ENCODE measurements at regions not wholly inside any gene's neighbourhood (a gene's known extent, or its start where the extent isn't known, plus 50 kb on each side); places are given as distances from the start of the nearest gene placed in this dataset.

- no peak for DNase-seq (ENCODE audit: extremely low spot score)
- POLR2A ChIA-PET = interaction anchor here (0.7 kb wide), 1 partner anchor 14 kb away, joined by 3 read pairs; no protein-coding TSS in a partner anchor
- CTCF ChIA-PET = interaction anchor here (1.2 kb wide), 1 partner anchor 206 kb away, joined by 3 read pairs; no protein-coding TSS in a partner anchor
- no peak for TF ChIP-seq SUZ12 (IDR thresholded peaks at IDR 0.05)
- no peak for TF ChIP-seq LEF1 (IDR thresholded peaks at IDR 0.05; ENCODE audit: borderline replicate concordance)
- TF ChIP-seq PKNOX1 (IDR thresholded peaks at IDR 0.05) = no peak
- TF ChIP-seq FOXA1 (IDR thresholded peaks at IDR 0.05) = no peak
- TF ChIP-seq CTBP1 (IDR thresholded peaks at IDR 0.05; ENCODE audit: borderline replicate concordance) = no peak
- no peak for TF ChIP-seq SP1 (IDR thresholded peaks at IDR 0.05)
- no peak for TF ChIP-seq FOXK2 (IDR thresholded peaks at IDR 0.05)
- no peak for TF ChIP-seq HDGF (IDR thresholded peaks at IDR 0.05; ENCODE audit: borderline replicate concordance)
- TF ChIP-seq ARNT (IDR thresholded peaks at IDR 0.05) = no peak
Observed at GRCh38 chr2:240232264-240232915, 91.9 kb upstream of the OTOS start.

- POLR2A ChIA-PET = interaction anchor here (0.7 kb wide), 1 partner anchor 15 kb away, joined by 3 read pairs; no protein-coding TSS in a partner anchor
- peak; percentile 87 for DNase-seq (ENCODE audit: extremely low spot score)
- CTCF ChIA-PET = interaction anchor here (1.2 kb wide), 1 partner anchor 205 kb away, joined by 3 read pairs; no protein-coding TSS in a partner anchor
- 0 out of 2 replicates have a peak, but pooled peaks have one; percentile 27 for TF ChIP-seq SP1 (IDR thresholded peaks at IDR 0.05)
- no peak for TF ChIP-seq NFRKB (IDR thresholded peaks at IDR 0.05)
- TF ChIP-seq TARDBP (IDR thresholded peaks at IDR 0.05) = no peak
Observed at GRCh38 chr2:240232961-240233884, 92.8 kb upstream of the OTOS start.

- no peak for DNase-seq (ENCODE audit: extremely low spot score)
- TF ChIP-seq BHLHE40 (IDR thresholded peaks at IDR 0.05; ENCODE audit: borderline replicate concordance) (no peak), CTBP1 (IDR thresholded peaks at IDR 0.05; ENCODE audit: borderline replicate concordance) (no peak), TARDBP (IDR thresholded peaks at IDR 0.05) (no peak), FOXM1 (IDR thresholded peaks at IDR 0.05; ENCODE audit: borderline replicate concordance) (no peak), ELF4 (IDR thresholded peaks at IDR 0.05) (no peak), ARNT (IDR thresholded peaks at IDR 0.05) (no peak), ZNF384 (IDR thresholded peaks at IDR 0.05) (no peak), SP1 (IDR thresholded peaks at IDR 0.05) (no peak), NFRKB (IDR thresholded peaks at IDR 0.05) (no peak), PKNOX1 (IDR thresholded peaks at IDR 0.05) (no peak), L3MBTL2 (conservative IDR thresholded peaks at IDR 0.05) (no peak)
- POLR2A ChIA-PET = interaction anchor here (1.1 kb wide), 1 partner anchor 202 kb away, joined by 3 read pairs; no protein-coding TSS in a partner anchor
- CTCF ChIA-PET = no interaction called here
Observed at GRCh38 chr2:240233885-240234502, 93.5 kb upstream of the OTOS start.

GRCh38 chr2:240234503-240234951 is 94.1 kb upstream of the OTOS start:
- no peak for DNase-seq (ENCODE audit: extremely low spot score)
- ChIA-PET CTCF (no interaction called here), POLR2A (interaction anchor here (1.1 kb wide), 1 partner anchor 201 kb away, joined by 3 read pairs; no protein-coding TSS in a partner anchor)
- TF ChIP-seq FOXM1 (IDR thresholded peaks at IDR 0.05; ENCODE audit: borderline replicate concordance) = no peak
- no peak for TF ChIP-seq LEF1 (IDR thresholded peaks at IDR 0.05; ENCODE audit: borderline replicate concordance)
- TF ChIP-seq FOXA1 (IDR thresholded peaks at IDR 0.05) = no peak
- TF ChIP-seq SUZ12 (IDR thresholded peaks at IDR 0.05) = no peak
- no peak for TF ChIP-seq HDGF (IDR thresholded peaks at IDR 0.05; ENCODE audit: borderline replicate concordance)
- no peak for TF ChIP-seq PKNOX1 (IDR thresholded peaks at IDR 0.05)
- TF ChIP-seq ELF4 (IDR thresholded peaks at IDR 0.05) = no peak
- TF ChIP-seq BHLHE40 (IDR thresholded peaks at IDR 0.05; ENCODE audit: borderline replicate concordance) = no peak
- no peak for TF ChIP-seq CTBP1 (IDR thresholded peaks at IDR 0.05; ENCODE audit: borderline replicate concordance)
- TF ChIP-seq FOXK2 (IDR thresholded peaks at IDR 0.05) = no peak
- TF ChIP-seq TARDBP (IDR thresholded peaks at IDR 0.05) = no peak
- no peak for TF ChIP-seq NFRKB (IDR thresholded peaks at IDR 0.05)
- no peak for TF ChIP-seq L3MBTL2 (conservative IDR thresholded peaks at IDR 0.05)
- TF ChIP-seq ZNF384 (IDR thresholded peaks at IDR 0.05) = no peak
- no peak for TF ChIP-seq SP1 (IDR thresholded peaks at IDR 0.05)
- TF ChIP-seq ARNT (IDR thresholded peaks at IDR 0.05) = no peak

- TF ChIP-seq ZNF384 (IDR thresholded peaks at IDR 0.05) (no peak), NFRKB (IDR thresholded peaks at IDR 0.05) (no peak), SUZ12 (IDR thresholded peaks at IDR 0.05) (no peak)
- POLR2A ChIA-PET = interaction anchor here (1.1 kb wide), 1 partner anchor 201 kb away, joined by 3 read pairs; no protein-coding TSS in a partner anchor
- no peak for DNase-seq (ENCODE audit: extremely low spot score)
- CTCF ChIA-PET = no interaction called here
Observed at GRCh38 chr2:240235149-240235803, 94.8 kb upstream of the OTOS start.
